NCI-H2196 treated with DMSO at 0.1 percent for 48 hours (cell line): ENCODE measurements at regions not wholly inside any gene's neighbourhood (a gene's known extent, or its start where the extent isn't known, plus 50 kb on each side); places are given as distances from the start of the nearest gene placed in this dataset.
"Not testable (repeated sequence)": the region's sequence is repeated elsewhere in the genome, so short reads cannot be mapped to it uniquely, and the experiment has no call there.

Experiments
- DNase-seq: peaks from one replicate; lab custom pipeline; 2025; ENCODE audit not compliant: unreplicated experiment; lab: John Stamatoyannopoulos, UW

DNA sequence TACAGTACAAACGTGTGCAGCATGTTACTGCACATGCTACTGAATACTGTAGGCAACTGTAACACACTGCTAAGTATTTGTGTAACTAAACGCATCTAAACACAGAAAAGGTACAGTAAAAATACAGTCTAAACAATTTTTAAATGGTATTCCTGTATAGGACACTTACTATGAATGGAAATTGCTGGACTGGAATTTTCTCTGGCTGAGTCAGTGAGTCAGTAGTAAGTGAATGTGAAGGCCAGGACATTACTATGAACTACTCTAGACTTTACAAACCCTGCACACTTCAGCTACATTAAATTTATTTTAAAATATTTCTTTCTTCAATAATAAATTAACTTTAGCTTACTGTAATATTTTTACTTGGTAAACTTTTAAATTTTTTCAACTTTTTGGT is 225.0 kb upstream of the TENT5A start:
- DNase-seq, result no peak

GRCh38 chr6:81969814-81970213 is 217.3 kb upstream of the TENT5A start:
- DNase-seq, result no peak

- no peak for DNase-seq
Observed at GRCh38 chr6:81969011-81969410, 216.5 kb upstream of the TENT5A start.

- DNase-seq, result no peak
Observed at GRCh38 chr6:81966968-81967367, 214.5 kb upstream of the TENT5A start.

DNA sequence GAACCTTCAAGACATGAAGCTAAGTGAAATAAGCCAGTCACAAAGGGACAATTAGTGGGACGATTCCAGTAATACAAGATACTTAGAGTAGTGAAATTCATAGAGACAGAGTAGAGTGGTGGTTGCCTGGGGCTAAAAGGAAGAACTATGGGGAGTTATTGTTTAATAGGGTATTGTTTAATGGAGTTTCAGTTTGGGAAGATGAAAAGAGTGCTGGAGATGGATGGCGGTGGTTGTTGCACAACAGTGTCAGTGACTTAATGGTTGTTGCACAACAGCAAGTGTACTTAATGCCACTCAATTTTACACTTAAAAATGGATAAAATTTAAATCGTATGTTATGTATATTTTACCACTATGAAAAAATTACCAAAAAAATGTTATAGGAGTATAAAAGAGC is 209.7 kb upstream of the TENT5A start:
- no peak for DNase-seq

DNA sequence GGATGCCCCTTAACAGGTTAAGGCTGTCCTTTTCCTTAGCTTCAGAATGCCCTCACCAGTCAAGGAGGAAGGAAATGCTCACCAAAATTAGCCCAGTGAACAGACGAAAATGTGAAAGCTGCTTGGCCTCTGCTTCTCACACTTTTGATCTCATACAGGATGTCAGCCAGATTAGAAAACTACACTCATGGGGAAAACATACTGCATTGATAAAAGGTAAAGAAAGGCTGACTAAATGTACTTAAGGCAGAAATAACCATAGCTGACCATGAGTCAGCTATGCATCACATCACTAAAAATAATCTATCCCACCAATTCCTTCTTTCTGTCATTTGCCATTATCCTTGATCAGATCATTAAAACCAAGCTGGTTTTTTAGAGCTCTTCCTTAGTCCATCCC is 198.4 kb upstream of the TENT5A start:
- DNase-seq, result no peak

DNA sequence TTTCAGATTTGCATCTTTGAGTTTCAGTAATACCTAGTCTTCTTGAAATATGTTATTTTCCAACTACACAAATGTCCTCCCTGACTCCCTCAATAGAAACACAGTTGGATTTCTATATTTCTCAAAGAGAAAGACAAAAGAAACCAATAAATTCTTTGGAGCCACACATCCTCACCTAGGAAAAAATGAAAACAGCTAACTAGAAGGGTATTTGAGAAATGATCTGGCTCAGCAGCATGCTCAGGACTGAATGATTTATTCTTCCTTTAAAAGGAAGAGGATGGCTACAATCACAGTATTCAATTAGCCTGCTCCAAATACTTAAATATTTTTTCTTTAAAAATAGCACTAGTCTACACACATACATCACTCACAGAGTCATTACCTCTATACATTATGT is 196.4 kb upstream of the TENT5A start:
- no peak for DNase-seq

- not testable (repeated sequence) for DNase-seq
Observed at GRCh38 chr6:81948196-81948595, 195.7 kb upstream of the TENT5A start.

DNA sequence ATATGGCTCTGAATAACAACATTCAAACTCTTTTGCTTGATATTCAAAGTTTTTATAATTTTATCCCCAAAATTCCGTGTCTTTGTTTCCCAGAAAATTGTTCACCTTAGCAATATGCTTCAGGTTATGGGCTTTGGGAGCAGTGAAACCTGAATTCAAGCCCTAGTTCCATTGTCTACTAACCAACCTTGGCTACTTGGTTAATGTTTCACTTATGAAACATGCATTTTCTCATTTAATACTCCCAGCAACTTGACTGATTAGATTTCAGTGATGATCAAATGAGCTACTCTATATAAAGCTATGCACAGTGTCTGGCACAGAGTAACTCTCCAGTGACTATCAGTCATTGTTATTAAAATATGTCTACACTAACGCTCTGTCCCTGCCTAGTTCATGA is 192.2 kb upstream of the TENT5A start:
- DNase-seq, result no peak

- not testable (repeated sequence) for DNase-seq
Observed at GRCh38 chr6:81942842-81943241, 190.4 kb upstream of the TENT5A start.

- DNase-seq, result no peak
Observed at GRCh38 chr6:81942067-81942370, 189.5 kb upstream of the TENT5A start.

DNA sequence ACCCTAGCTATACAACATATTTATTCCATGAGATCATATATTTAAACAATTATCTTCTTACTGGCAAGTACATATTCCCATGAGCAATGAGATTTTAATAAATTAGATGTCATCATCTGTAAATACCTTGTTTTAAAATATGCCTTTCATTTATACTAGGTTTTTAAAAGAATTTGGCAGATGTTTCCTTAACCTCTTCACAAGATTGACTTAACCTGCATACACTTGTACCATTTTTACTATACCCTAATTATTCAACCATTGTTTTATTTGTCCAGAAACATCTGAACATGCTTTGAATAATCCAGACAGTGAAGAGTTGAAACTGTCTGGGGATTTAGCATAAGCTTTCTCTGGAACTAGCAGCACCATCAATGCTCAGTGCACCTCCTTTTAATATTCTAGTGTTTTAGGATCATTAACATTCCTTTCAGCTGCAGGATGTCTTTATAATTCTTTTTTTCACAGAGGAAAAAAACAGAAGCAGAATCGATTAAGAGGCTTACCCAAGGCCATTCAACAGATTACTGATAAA is 188.0 kb upstream of the TENT5A start:
- DNase-seq, result no peak

DNA sequence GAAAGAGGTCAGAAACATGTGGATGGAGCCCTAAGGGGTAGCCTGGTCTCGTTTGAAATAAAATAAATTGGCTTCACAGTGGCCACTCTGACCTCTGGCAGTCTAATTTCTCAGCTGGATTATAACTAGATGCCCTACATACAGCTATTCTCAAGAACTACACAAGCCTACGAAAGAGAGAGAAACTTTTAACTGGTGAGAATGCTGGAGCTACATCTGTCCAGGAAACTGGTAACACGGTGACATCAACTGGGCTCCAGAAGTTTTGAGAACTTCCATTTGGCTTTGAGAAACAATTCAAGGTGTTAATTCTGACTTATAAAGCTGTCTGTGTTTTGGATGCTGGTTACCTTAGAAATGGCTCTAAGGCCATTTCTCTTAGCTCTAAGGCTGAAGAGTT is 187.3 kb upstream of the TENT5A start:
- no peak for DNase-seq

GRCh38 chr6:81938991-81939732 is 186.7 kb upstream of the TENT5A start:
- DNase-seq, result no peak

DNA sequence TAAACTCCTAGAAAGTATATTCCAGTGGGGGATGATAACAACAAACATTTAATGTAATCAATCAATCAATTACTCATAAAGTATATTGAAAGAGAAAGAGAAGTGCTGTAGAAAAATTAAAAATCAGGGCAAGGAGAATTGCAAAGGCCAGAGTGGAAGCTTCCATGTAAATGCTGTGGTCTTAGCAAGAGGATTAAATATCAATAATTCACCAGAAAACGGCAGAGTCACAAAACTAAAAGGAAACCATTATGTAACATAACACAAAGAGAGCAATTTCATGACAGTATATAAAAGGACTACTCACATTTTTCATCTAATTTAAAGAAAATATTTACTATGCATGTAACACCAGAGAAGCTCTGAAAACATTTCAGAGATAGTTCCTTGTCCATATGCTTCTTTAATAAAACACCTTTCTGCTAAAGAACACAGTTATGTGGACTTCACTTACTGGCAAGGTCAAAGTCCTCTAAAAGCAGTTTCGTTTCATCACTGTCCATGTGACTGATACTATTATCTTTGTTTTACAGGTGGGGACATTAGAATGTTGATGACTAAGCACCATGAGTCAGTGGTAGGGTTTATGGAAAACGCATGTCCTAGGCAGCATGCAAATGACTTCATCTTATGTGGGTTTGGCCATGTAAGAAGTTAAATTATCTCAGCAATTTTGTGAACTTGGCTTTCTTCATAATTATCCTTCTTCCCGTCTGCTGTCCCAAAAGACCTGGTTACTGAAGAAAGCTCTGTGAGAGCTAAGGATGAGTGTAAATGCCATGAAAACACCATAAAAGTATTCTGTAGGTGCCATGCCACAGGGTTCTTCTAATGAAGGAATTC is 185.8 kb upstream of the TENT5A start:
- no peak for DNase-seq

DNA sequence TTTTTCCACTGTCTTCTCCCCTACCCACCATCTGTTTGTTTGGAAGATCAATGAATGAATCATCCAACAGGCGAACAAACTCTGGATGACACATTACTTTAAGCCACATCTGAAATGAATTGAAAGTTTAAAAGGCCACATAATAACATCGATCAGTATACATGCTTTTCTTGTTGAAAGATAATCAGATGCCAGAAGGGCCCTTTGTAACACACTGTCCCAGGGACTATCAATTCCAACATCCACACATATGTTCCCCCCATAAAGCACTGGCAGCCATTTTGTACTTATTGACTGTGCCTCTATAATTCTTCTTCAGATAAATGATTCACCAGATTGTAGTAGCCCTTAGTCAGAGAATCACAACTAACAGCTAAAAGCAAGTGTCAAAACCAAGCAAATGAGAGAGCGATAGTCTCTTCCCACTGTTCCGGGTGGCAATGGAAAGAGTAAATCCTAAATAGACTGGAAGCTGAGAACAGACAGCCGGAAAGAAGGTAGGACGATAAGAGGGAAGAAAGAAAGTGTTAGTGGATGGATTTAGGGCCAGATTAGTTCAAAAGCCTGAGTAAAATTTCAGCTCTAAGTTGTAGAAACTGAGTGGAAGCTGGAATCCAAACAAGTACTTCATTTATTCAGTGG is 184.9 kb upstream of the TENT5A start:
- no peak for DNase-seq

GRCh38 chr6:81934936-81935335 is 182.5 kb upstream of the TENT5A start:
- DNase-seq, result no peak

DNA sequence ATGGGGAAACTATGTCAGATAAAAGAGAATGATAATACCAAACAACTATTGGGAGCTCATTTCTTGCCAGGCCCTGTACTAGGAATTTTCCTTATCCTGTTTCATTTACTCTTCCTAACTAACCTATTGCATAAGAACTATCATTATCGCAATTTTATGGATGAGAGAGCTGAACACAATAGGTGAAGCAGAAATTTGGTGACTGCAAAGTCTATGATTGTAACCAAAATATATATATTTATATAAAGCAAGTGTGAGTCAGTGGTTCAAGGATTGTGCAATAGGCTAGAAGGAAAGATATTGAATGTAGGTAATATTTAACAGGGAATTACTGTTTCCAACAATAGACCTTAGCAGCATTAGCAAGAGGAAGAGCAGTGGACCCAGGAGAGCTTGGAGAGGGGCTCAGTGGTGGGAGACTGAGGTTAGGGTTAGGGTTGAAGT is 181.1 kb upstream of the TENT5A start:
- DNase-seq, result no peak

- no peak for DNase-seq
Observed at GRCh38 chr6:81933089-81933488, 180.6 kb upstream of the TENT5A start.

GRCh38 chr6:81932448-81932847 is 180.0 kb upstream of the TENT5A start:
- not testable (repeated sequence) for DNase-seq

- no peak for DNase-seq
Observed at GRCh38 chr6:81929828-81930227, 177.3 kb upstream of the TENT5A start.

GRCh38 chr6:81925201-81925600 is 172.7 kb upstream of the TENT5A start:
- DNase-seq, result no peak
